ENCODE measurements at regions not wholly inside any gene's neighbourhood (a gene's known extent, or its start where the extent isn't known, plus 50 kb on each side); places are given as distances from the start of the nearest gene placed in this dataset.

DNA sequence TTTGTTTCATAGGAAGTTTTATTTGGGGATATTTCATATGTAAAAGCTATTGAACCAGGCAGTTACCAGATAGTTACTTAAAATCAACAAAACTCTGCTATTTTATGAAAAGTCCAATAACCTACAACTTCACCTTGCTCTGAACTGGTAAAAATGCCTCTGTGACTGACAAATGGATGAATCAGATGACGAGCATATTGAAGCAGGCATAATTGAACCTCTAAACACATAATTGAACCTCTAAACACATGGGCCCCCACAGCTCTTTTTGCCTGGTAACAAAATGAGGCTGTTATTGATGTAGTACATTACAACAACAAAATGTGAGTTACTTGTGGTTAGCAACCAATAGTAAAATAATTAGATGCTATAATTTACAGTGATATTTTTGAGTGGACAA lies 99.7 kb downstream of the MBL2 start:
- Histone ChIP-seq H4K5ac (ENCODE audit: low read depth, low read length) (no peak overlapping the region), H2BK20ac (ENCODE audit: low read depth, low read length) (no peak overlapping the region), H3K36me3 (ENCODE audit: control insufficient read depth, insufficient read depth, low read length) (no peaks in the 10 kb centered on the region), H3K9ac (ENCODE audit: low read depth, low read length) (no peak overlapping the region), H3K14ac (replicated peaks; ENCODE audit: low read depth, low read length) (no peak overlapping the region), H3K4me2 (ENCODE audit: low read depth, low read length) (no peak overlapping the region), H2BK15ac (ENCODE audit: low read depth, low read length) (no peak overlapping the region), H3K27ac (ENCODE audit: insufficient read depth, low read length) (no peak overlapping the region), H3K23ac (ENCODE audit: low read depth, low read length) (no peak overlapping the region), H3K4ac (ENCODE audit: low read depth, low read length) (no peak overlapping the region), H3K9me3 (ENCODE audit: control insufficient read depth, insufficient read depth, low read length) (no peaks in the 10 kb centered on the region), H4K20me1 (ENCODE audit: insufficient read depth, low read length) (no peaks in the 10 kb centered on the region), H2AK5ac (ENCODE audit: low read depth, low read length) (no peak overlapping the region), H3K4me3 (ENCODE audit: insufficient read depth, low read depth, low read length) (no peak overlapping the region), H2BK120ac (ENCODE audit: low read depth, low read length) (no peak overlapping the region), H3K56ac (ENCODE audit: extremely low read depth, insufficient read depth, low read length) (no peak overlapping the region), H3K79me1 (ENCODE audit: low read depth in 1 of 2, low read length in 2 of 2) (no peaks in the 10 kb centered on the region), H2BK5ac (ENCODE audit: low read depth, low read length, poor library complexity, severe bottlenecking) (no peak overlapping the region), H3K4me1 (ENCODE audit: control insufficient read depth, insufficient read depth, low read length) (no peaks in the 10 kb centered on the region), H2AK9ac (replicated peaks; ENCODE audit: low read depth, low read length, poor library complexity) (no peak overlapping the region), H3K18ac (ENCODE audit: low read depth, low read length) (no peak overlapping the region), H4K8ac (ENCODE audit: low read depth in 2 of 2, low read length in 2 of 2) (no peak overlapping the region), H4K91ac (ENCODE audit: insufficient read depth, low read depth, low read length) (no peak overlapping the region), H3K9me1 (ENCODE audit: insufficient read depth, low read length) (no peaks in the 10 kb centered on the region), H3K27me3 (ENCODE audit: control insufficient read depth, insufficient read depth, low read length) (no peaks in the 10 kb centered on the region; the same call in 1 of the 2 replicates), H2AFZ (replicated peaks; ENCODE audit: low read length, poor library complexity) (no peak overlapping the region)
- dilution Hi-C loops (cut with HindIII; ENCODE audit: low sequenced_read_pairs, unreplicated experiment) = no loop called here
- no peak for DNase-seq
- no peak for TF ChIP-seq USF2 (IDR thresholded peaks at IDR 0.05; ENCODE audit: low read depth, low read length)
- no peak for TF ChIP-seq CEBPB (IDR thresholded peaks at IDR 0.05; ENCODE audit: low read depth, low read length)
- TF ChIP-seq SMC3 (IDR thresholded peaks at IDR 0.05; ENCODE audit: low read depth, low read length) = no peak
- TF ChIP-seq, protein P1, sequence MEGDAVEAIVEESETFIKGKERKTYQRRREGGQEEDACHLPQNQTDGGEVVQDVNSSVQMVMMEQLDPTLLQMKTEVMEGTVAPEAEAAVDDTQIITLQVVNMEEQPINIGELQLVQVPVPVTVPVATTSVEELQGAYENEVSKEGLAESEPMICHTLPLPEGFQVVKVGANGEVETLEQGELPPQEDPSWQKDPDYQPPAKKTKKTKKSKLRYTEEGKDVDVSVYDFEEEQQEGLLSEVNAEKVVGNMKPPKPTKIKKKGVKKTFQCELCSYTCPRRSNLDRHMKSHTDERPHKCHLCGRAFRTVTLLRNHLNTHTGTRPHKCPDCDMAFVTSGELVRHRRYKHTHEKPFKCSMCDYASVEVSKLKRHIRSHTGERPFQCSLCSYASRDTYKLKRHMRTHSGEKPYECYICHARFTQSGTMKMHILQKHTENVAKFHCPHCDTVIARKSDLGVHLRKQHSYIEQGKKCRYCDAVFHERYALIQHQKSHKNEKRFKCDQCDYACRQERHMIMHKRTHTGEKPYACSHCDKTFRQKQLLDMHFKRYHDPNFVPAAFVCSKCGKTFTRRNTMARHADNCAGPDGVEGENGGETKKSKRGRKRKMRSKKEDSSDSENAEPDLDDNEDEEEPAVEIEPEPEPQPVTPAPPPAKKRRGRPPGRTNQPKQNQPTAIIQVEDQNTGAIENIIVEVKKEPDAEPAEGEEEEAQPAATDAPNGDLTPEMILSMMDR (conservative IDR thresholded peaks at IDR 0.05; ENCODE audit: low read depth, low read length) = no peak
- TF ChIP-seq NFE2L2 (IDR thresholded peaks at IDR 0.05; ENCODE audit: low read depth, low read length) = no peak
- TF ChIP-seq RCOR1 (IDR thresholded peaks at IDR 0.05; ENCODE audit: insufficient replicate concordance, low read length) = no peak
- TF ChIP-seq BHLHE40 (IDR thresholded peaks at IDR 0.05; ENCODE audit: low read depth, low read length) = no peak
- TF ChIP-seq CHD1 (IDR thresholded peaks at IDR 0.05; ENCODE audit: low read depth, low read length) = no peak
- no peak for TF ChIP-seq RAD21 (IDR thresholded peaks at IDR 0.05; ENCODE audit: low read length)
- TF ChIP-seq, protein P2, sequence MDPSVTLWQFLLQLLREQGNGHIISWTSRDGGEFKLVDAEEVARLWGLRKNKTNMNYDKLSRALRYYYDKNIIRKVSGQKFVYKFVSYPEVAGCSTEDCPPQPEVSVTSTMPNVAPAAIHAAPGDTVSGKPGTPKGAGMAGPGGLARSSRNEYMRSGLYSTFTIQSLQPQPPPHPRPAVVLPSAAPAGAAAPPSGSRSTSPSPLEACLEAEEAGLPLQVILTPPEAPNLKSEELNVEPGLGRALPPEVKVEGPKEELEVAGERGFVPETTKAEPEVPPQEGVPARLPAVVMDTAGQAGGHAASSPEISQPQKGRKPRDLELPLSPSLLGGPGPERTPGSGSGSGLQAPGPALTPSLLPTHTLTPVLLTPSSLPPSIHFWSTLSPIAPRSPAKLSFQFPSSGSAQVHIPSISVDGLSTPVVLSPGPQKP (IDR thresholded peaks at IDR 0.05; ENCODE audit: borderline replicate concordance, low read depth, low read length) = no peak
- no peak for TF ChIP-seq POLR2A (IDR thresholded peaks at IDR 0.05; ENCODE audit: low read depth, low read length)
- no peak for TF ChIP-seq FOS (IDR thresholded peaks at IDR 0.05; ENCODE audit: low read depth, low read length)
- TF ChIP-seq MAZ (IDR thresholded peaks at IDR 0.05; ENCODE audit: borderline replicate concordance, low read depth, low read length) = no peak
- ATAC-seq (ENCODE audit: low read depth) = no peak
- WGBS, 2 experiments (ENCODE audit: extremely low coverage in 2 of 2, insufficient read length in 1 of 2) = no CpG with 5 or more reads among the region's 1 CpG
- POLR2A ChIA-PET (ENCODE audit: unreplicated experiment) = no interaction called here
- CTCF ChIA-PET = no interaction called here
- no TSS peak for BruUV-seq (replicated peaks)
- in situ Hi-C loops (cut with MboI; ENCODE audit: low sequenced_read_pairs) = no loop called here
- intact Hi-C loops (cut with micrococcal nuclease) = no loop called here

Measured in IMR-90 (cell line).